OCI-LY3 (cell line): ENCODE measurements at regions not wholly inside any gene's neighbourhood (a gene's known extent, or its start where the extent isn't known, plus 50 kb on each side); places are given as distances from the start of the nearest gene placed in this dataset.

Source experiments
- CTCF ChIP-seq: fragments of 200-600, 300-600 bp; sonication (generic); IDR thresholded peaks from 2 replicates; pipeline ENCODE4 v1.5.1; 2014; ENCODE audit warnings: antibody characterized with exemption, low read length, low read depth
- EZH2phosphoT487 ChIP-seq: fragments of 200-600 bp; shearing (Covaris generic); IDR thresholded peaks from 2 replicates; pipeline ENCODE4 v1.6.1; 2018; ENCODE audit warnings: antibody characterized with exemption, mixed run types, low read depth

- no peak for TF ChIP-seq CTCF
- TF ChIP-seq EZH2phosphoT487: no peak
These were observed 95.0 kb downstream of the UQCRFS1 start for GRCh38 chr19:29117926-29118325.
